CD4-positive, alpha-beta T cell treated with Interferon gamma for 1 hour (primary cell): ENCODE measurements at regions not wholly inside any gene's neighbourhood (a gene's known extent, or its start where the extent isn't known, plus 50 kb on each side); places are given as distances from the start of the nearest gene placed in this dataset.

Experiments
- DNase-seq: peaks from one replicate; pipeline ENCODE4 v3.0.0-alpha.2; 2020

DNA sequence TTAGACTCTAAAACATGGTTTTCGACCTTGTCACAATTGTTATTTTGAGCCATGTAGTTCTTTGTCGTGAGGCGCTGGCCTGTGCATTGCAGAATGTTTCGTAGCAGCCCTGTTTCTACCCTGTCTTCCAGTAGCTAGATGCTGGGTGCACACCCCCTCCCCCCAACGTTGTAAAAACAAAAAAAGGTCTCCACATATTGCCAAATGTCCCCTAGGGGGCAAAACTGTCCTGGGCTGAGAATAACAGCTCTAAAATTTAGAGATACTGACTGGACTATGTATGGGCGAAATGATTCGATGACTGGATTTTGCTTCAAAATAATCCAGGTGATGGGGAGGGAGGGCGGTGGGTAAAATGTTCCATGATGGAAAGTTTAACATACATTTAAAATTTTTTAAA is 126.1 kb upstream of the FUT8 start:
- DNase-seq, result peak; percentile 26

DNA sequence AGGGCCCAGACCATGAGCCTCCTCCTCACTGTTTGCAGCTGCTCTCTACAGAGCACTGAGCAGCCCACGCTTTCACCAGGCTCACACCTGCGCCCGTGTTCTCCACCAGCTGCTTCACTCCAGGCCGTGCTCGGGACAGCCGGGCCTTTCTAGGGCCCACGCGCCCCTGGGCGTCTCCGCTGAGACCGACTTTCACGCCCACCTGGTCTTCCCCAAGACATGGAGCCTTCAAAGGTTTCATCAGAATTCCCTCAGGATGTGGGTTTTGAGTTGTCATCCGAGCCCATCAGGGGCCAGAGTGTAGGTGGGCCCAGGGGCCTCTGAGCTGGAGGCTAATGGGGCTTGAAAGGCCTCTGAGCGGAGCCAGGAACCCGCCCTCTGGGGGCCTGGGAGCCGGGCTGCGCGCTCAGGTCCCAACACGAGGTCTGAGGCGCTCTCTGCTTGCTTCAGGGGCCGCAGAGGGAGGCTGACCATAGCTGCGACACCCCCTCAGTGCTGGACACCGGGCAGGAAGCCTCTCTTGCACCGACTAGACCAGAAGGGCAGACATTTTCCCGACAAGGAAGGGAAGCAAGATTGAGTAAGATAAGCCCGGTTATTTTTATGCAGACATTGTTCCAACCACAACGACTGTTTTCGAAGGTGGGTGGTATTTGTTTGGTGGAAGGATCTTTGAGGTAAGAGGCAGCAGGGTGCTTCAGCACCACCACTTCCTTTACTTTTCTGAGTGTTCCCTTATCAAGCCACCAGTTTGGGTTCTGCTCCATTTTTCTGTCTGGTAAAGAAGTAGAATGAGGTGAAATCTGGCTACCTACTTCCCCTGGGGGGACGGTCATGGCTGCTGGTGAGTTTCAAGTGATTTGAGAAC is 125.0 kb upstream of the FUT8 start:
- DNase-seq, result peak; percentile 35

DNA sequence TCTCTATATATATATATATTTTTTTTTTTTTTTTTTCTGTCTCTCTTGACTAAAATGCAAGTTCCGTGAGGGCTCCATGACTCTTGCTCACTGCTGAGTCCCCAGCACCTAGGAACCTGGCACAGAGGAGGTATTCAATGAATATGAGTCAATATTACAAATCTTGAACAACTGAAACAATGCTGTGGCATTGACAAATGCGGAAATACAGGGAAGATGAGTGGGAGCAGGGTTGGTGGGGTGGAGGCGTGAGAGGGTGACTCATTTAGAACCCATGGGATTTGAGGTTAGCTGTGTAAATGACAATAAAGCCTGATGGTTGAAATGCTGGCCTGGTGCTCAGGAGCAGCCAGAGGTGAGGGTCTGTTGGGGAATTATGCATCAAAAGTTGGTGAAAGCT is 121.7 kb upstream of the FUT8 start:
- no peak for DNase-seq

DNA sequence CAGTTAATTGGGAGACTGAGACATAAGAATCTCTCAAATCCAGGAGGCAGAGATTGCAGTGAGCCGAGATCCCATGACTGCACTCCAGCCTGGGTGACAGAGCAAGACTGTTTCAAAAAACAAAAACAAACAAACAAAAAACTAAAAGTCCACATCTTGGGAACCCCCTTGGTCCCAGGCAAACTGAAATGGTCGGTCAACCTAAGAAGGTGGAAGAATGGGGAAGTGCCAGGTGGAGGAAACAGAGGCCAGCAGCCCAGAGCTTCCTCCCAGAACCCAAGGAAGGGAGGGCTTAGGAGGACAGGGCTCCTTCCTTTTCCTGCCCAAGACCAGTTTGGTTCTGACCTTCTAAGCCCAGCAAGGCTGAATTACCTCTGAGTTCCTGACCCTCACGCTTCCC is 121.0 kb upstream of the FUT8 start:
- no peak for DNase-seq

DNA sequence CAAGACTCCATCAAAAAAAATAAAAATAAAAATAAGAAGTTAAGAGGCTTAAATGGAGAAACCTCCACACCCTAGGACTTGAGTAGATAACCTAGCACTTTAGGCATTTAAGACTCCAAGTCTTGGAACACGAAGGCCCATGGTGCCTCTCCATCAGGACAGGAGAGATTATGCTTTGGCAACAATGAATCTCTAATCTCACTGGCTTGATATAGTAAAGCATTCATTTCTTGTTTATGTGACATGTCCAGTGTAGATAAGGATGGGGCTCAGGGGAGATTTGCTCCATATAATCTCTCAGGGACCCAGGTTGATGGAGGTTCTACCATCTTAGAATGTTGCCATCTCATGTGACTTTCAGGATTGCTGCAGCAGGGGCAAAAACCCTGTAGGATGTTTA is 117.7 kb upstream of the FUT8 start:
- DNase-seq, result no peak

DNA sequence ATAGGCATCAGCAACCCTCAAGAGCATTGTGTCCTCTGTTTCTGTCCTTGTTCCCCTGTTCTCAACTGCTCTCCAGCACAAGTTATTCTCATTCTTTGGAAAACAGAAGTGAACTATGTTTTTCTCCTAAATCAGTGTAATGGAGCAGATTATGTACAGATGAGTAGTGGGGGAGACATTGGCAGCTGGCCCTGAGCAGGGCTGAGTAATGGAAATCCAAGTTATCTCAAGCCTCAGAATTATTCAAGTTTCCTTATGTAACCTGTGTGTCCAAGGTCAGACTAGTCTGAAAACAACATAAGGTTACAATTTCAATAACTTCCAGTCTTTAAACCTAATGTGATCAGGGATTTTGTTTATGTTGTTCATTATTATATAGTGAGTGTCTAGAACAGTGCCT is 116.1 kb upstream of the FUT8 start:
- DNase-seq, result no peak

DNA sequence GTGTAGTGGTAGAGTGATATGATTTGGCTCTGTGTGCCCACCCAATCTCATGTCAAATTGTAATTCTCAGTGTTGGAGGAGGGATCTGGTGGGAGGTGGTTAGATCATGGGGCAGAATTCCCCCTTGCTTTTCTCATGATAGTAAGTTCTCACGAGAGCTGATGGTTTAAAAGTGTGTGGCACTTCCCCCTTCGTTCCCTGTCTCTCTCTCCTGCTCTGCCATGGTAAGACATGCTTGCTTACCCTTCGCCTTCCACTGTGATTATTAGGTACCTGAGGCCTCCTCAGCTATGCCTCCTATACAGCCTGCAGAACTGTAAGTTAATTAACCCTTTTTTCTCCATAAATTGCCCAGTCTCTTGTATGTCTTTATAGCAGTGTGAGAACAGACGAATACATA is 115.7 kb upstream of the FUT8 start:
- DNase-seq, result no peak

DNA sequence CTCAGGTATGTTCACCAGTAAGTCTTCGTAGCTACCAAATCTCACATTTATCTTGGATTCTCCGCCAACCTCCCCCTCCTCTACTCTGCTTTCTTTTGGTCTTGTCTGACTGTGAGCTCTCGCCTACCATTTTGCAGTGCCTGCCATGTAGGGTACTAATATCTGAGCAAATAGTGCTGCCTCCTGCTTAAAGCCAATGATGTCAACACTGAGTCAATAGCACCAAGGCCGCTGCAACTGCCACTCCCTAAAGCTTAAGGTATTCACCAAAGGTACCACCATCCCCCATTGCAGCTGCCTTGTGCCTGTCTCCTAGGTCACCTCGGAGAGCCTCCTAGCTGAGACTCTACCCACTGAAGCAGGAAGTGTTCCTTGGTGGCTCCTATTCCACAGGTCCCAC is 114.8 kb upstream of the FUT8 start:
- DNase-seq, result no peak

DNA sequence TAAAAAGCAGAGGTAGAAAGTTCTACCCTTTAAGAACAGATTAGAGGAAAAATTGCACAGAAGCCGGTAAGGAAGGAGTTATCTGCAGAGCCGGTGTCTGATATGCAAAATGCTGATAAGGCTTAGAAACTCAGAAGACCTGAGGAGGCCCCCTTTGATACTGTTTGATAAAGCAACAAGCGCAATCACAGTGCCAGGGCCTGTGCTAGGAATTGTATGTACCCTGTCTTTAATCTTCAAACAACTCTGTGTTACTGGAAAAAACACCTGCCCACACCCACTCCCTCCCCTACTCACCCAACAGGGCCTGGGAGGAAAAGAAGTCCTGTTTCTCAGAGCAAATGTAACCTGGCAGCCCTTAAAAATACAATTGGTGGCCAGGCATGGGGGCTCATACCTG is 112.7 kb upstream of the FUT8 start:
- DNase-seq, result no peak

DNA sequence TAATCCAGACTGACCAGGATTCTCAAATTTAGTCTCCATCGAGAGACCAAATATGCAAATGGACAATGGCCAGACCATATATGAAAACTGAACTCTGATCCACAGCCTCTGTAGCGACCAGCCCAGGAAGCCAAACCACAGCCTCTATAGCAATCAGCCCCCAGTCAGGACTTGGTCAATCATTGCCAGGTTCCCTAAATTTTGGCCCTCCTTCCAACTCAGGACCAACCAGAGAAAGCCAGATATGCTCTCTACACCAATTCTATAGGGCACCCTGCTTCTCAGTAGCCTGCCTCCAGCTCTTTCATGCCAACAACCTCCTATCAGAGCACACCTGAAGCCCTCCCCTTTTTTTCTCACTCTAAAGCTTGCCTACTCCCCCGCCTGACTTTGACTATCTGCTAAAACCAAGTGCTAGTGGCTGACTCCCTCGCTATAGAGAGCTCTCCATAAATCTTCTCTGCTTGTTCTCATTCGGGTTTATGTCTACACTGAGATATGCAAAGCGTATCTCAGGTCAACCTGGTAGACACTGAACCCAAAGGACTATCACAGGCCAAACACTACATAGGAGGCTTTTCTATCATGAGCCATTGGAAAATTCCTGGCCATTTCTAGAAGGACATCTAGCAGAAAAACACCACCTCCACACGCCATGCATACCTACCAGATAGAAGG is 110.5 kb upstream of the FUT8 start:
- DNase-seq, result no peak

DNA sequence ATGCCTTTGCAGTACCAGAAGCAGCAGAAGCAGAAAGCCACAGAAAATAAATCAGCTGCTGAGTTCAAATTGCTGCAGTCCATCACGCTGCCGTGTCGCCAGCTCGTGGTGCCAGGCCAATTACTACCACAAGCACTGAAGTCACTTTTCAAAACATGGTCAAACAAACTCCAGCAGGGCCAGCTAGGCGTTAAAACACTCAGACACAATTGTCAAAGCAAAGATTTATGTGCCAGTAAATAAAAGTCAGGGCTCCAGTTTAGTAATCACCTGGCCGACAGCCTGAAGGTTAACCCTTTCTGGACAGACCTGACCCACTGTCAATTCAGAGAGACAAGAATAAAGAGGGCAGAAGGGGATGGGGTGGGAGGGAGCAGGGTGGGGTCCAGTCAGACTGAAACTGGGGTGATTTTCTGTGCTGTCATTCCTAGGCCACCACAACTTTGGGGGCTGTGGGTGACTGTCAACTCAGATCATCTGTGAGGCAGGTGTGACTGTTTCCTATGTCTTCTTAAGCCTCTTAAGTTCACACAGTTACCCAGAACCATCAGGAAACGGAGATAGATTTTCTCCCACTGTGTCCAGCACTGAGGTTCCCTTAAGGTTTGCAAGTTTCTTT is 109.8 kb upstream of the FUT8 start:
- DNase-seq, result no peak

DNA sequence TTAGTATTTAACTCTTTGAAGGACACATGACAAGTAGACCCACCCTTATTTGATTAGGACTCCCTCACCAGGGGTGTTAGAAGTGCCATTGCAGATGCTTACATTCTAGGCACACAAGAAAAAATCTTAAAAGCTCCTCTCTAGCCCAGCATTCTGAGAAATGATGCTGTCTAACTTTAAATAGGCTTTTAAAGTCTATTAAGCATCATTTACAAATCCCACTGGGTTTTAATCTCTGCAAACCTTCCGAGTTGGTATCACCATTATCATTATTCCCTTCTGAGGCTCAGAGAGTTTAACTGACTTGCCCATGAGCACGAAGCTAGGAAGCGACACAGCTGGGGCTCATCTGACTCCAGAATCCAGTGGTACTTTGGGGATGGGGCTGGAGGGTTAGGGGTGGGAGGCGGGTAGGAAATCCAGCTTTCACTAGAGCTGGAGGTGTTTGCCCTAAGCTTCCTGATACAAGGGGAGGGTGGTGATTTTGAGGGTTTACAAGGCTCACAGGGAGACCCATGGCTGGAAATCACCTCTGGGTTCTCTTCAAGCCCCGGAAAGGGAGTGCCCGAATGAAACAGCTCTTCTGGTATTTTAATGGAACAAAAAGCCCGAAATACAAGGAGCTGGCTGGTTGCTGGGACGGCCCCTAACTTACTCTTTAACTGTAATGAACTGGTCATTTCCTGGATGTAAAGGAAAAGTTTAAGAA is 109.2 kb upstream of the FUT8 start:
- no peak for DNase-seq

DNA sequence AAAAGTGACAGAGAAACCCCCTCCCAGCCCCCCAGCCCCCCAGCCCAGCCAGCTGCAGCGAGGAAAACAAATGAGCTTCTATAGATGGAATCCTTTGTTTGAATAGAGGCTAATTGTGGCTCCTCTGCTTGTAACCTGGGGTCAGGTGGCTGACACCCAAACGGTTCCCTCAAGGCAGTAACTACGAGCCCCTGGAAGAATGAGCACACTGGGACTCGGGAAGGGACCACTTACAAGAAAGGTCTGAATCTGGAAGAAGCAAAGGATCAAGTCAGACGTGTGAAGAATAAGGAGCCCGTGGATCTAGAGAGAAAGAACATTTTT is 108.7 kb upstream of the FUT8 start:
- no peak for DNase-seq

DNA sequence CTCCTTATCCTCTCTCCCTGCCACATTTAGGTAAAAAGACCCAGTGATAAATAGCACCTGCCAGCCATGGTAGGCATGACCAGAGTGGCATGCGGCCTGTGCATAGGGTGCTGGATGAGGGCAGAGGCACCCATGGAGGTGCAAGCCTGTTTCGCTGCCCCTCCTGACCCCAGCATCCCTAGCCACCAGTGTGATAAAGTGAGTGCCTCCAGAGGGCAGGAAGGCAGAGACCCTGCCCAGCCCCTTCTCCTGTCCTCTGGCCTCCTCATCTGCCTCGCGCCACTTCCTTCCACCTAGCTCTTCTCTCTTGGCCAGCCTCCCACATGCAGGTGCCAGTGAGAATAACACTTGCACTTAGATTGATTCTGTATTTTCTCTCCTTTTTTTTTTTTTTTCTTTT is 108.3 kb upstream of the FUT8 start:
- DNase-seq, result no peak

DNA sequence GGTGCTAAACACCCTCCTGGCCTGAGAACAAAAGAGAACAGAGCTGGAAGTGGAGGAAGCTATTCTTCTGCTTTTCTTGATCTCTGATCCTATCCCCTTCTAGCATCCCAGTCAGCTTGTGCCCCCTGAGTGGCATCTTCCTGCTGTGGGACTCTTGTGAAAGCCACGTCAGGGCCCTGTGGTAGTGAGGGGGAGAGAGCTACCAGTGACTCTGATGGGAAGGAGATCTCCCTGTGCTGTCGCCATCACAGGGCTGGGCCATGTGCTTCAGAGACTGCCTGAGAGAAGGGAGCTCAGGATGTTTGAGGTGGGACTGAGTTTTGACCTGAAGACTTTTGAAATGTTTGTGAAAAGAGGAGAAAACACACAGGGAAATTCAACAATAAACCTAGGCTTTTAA is 107.6 kb upstream of the FUT8 start:
- DNase-seq, result no peak

DNA sequence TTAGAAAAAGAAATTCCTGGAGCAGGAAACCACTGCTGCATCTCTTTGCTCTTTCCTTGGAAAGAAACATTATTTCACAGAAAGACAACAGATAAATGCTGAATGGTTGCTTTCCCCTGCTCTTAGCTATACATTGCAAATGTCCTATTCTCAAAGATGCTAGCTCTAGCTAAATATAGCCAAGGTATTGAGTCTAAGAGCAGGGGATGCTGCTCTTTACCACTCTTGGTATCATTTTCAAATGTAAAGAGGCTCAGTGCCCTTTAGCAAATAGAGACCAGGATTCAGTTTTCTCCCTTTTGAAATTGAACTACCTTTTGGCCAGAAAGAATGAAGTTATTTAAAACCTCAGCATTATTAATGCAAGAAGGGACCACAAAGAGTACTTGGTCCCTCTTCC is 104.0 kb upstream of the FUT8 start:
- DNase-seq, result no peak

DNA sequence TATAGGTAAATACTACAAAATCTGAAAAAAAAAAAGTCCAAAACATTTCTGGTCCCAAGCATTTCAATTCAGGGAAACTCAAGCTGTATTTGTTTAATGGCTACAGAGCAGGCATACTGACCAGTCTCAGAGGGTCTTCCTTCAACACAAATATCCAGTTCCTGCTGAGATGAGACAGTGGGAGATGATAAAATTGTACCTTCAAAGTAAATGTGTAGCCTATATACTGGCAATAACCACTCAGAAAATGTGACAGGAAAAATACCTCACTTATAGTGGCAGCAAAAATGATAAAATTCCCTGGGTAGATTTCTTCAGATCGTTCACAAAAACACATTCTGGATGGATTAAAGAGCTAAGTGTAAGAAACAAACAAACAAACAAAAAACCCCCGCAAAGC is 102.0 kb upstream of the FUT8 start:
- no peak for DNase-seq

DNA sequence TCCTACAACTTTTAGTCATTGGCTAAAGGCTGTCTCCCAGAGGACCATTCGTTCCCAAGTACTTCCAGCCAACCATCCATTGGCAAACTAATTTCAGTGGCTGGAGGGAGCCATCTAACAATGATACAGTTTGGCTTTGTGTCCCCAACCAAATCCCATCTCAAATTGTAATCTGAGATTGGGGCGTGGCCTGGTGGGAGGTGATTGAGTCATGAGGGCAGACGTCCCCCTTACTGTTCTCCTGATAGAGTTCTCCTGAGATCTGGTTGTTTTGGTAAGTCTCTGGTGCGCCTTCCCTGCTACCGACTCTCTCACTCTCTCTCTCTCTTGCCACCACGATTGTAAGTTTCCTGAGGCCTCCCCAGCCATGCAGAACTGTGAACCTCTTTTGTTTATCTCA is 99.7 kb upstream of the FUT8 start:
- no peak for DNase-seq

DNA sequence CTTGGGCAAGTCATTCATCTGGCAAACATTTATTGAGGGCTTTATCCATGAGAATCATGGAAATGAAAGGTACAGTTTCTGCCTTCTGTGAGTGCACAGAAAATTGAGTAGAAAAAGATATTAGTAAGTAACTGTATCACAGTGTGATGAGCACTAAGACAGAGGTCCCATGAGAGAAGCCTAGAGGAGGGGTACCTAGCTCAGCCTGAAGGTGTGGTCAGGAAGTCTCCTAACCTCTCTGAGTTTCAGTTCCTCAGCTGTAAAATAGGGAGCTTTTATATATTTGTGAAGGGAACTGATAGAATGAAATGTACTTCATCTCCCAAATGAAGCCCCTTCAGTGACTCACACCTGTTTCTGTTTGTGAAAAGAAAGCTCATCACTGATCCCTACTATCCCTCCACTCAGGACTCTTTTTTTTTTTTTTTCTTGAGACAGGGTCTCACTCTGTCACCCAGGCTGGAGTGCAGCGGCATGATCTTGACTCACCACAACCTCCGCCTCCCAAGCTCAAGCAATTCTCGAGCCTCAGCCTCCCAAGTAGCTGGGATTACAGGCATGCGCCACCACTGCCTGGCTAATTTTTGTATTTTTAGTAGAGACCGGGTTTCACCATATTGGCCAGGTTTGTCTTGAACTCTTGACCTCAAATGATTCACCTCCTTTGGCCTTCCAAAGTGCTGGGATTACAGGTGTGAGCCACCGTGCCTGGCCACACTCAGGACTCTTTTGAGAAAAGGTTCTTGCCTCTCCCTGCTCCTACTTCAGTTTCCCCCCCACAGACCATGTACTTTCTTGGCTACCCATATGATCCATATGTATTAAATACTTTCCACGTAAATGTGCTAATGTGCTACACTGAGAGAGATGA is 93.7 kb upstream of the FUT8 start:
- peak; percentile 35 for DNase-seq

DNA sequence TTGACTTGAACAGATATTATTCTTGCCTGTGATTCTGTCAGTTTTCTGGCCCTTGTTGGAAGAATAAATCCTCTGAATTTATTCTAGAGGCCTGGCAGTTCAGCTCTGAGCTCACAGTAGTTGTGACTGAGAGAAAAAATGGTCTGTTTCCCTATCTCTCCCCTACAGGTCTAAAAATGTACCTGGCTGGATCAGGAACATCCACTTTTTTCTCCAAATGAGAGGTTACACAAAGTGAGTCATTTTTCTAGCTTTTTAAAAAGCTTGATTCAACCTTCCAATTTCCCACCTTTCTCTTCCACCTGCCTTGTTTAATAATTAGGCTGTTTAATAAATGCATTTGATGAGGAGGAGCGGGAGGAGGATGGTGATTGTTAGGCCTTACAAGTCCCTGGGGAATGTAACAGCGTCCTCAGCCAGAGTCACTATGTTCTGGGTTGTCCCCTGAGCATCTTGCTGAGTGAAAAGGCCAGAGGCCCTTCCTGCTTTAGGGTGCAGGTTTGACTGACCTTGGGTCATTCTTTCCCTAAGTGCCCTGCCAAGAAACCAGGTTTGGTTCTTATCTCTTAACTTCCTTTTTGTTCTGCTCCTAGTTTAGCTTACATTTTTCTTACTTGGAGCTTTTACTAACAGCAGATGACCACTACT is 91.7 kb upstream of the FUT8 start:
- no peak for DNase-seq

DNA sequence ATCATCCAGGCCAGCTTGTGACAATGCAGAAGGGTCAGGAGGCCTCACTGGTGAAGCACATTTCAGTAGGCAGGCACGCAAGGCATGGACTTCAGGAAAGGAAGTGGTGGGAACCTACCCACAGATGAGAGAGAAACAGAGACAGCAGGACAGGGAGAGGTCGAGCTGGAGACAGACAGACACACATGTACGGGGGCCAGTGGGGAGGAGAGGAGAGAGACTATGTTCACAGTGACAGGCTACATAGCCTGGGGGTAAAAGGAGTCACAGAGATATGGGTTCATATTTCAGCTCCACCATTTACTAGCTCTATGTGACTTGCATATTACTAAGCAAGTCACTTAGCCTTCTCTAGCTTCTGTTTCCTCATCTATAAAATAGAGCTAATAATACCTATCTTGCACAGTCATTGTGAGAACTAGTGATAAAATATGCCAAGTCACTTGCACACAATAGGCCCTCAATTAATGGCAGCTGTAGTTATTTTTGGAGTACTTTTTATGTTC is 91.1 kb upstream of the FUT8 start:
- DNase-seq, result no peak

DNA sequence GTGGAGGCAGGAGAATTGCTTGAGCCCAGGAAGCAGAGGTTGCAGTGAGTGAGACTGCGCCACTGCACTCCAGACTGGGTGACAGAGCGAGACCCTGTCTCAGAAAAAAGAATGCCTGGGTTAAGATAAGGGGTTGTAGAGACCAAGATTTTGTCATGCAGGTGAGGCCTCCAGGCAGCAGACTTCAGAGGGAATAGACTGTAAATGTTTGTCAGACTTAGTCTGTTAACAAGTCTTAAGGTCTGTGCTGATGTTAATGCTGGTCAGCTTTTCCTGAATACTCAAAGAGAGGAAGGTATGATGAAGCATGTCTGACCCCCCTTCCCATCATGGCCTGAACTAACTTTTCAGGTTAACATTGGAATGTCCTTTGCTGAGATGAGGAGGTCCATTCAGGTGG is 83.0 kb upstream of the FUT8 start:
- no peak for DNase-seq
